Activated CD8-positive, alpha-beta T cell treated with anti-CD3 and anti-CD28 coated beads, Interleukin-2, amount 10 ng/mL, durations not matched to agents 7 days and 5 days (primary cell): ENCODE measurements at regions not wholly inside any gene's neighbourhood (a gene's known extent, or its start where the extent isn't known, plus 50 kb on each side); places are given as distances from the start of the nearest gene placed in this dataset.

ENCODE experiments used
- ATAC-seq: fragments of 150-1000 bp; cut with Tn5 transposase; one replicate; pipeline ENCODE4 v1.10.0; 2021; ENCODE audit warnings: moderate library complexity
- CTCF ChIA-PET: fragments of 350-600 bp; sonication (Branson Sonifier 250); formaldehyde crosslinking; loops from one replicate; lab custom pipeline; 2021; ENCODE audit warnings: antibody characterized with exemption; lab: Charles Lee
- POLR2A ChIA-PET: fragments of 350-600 bp; sonication (Branson Sonifier 250); formaldehyde crosslinking; loops from one replicate; lab custom pipeline; 2021; ENCODE audit warnings: antibody characterized with exemption; lab: Charles Lee
- DNase-seq: peaks from one replicate; pipeline ENCODE4 v3.0.0-alpha.2; 2020
- H3K27ac Mint-ChIP-seq: one replicate; pipeline ENCODE4 v1.8.0; 2021; ENCODE audit warnings: mild to moderate bottlenecking, mixed read lengths
- H3K27me3 Mint-ChIP-seq: one replicate; pipeline ENCODE4 v1.8.0; 2021; ENCODE audit warnings: low read depth, mixed read lengths
- H3K36me3 Mint-ChIP-seq: one replicate; pipeline ENCODE4 v1.8.0; 2021; ENCODE audit warnings: low read depth, mixed read lengths
- H3K4me1 Mint-ChIP-seq: one replicate; pipeline ENCODE4 v1.8.0; 2021; ENCODE audit warnings: low read depth, mixed read lengths
- H3K4me3 Mint-ChIP-seq: one replicate; pipeline ENCODE4 v1.8.0; 2021; ENCODE audit warnings: mild to moderate bottlenecking, mixed read lengths
- H3K9me3 Mint-ChIP-seq: one replicate; pipeline ENCODE4 v1.8.0; 2022; ENCODE audit warnings: mixed read lengths; ENCODE audit not compliant: insufficient read depth

DNA sequence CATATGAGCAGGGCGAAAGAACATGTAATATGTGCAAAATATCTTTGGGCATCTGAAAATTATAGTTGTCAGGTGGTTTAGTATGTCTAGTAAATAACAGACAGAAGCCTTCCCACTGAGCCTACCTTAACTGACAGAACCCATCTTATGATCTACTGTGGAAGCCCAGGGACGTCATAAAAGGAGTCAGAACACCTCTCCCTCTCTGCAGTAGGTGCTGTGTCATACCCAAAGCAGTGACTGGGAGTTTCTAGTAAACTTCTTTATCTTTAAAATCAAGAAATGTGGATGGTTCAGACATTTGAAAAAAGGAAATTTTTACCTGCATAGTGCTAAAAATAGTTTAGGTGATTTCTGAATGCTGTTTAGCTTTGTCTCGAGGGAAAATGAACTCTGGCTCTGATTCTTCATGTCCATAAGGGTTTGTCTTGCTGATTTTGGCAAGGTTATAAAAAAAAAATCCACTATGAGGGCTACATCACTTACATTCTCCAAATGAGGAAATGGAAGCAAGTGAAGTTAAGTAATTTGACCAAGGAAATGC lies 104.0 kb downstream of the NUDT12 start:
- no peak overlapping the region for H3K27ac Mint-ChIP-seq
- POLR2A ChIA-PET, result interaction anchor here (0.6 kb wide), 1 partner anchor 58 kb away, joined by 3 read pairs; no protein-coding TSS in a partner anchor
- CTCF ChIA-PET, result no interaction called here
- H3K36me3 Mint-ChIP-seq, result no peaks in the 10 kb centered on the region
- ATAC-seq (no peak), DNase-seq (no peak)
- H3K9me3 Mint-ChIP-seq, result no peaks in the 10 kb centered on the region
- peaks cover 3% of the 10 kb centered on the region for H3K27me3 Mint-ChIP-seq
- H3K4me1 Mint-ChIP-seq, result no peaks in the 10 kb centered on the region
- no peak overlapping the region for H3K4me3 Mint-ChIP-seq

DNA sequence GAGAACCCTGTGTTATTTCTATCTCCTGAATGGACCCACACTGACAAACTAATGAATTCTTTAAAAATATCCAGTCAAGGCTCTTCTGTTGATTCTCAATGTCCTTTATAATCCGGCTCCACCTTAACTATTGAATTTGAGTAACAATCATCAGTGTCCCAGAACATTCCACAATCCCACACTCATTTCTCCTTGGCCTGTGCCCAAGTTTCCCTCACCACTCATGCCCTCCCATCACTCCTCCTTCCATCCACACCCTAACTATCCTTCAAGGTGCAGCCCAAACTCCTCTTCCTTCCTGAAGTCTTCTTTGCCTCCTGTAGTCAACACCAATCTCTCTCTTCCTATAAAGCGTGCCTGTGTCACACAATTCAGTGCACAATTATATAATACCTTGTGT lies 106.1 kb downstream of the NUDT12 start:
- no peaks in the 10 kb centered on the region for H3K9me3 Mint-ChIP-seq
- POLR2A ChIA-PET, result no interaction called here
- H3K4me3 Mint-ChIP-seq, result no peak overlapping the region
- no peak for ATAC-seq
- peaks cover 3% of the 10 kb centered on the region for H3K27me3 Mint-ChIP-seq
- CTCF ChIA-PET, result no interaction called here
- no peak for DNase-seq
- no peaks in the 10 kb centered on the region for H3K4me1 Mint-ChIP-seq
- H3K36me3 Mint-ChIP-seq, result no peaks in the 10 kb centered on the region
- no peak overlapping the region for H3K27ac Mint-ChIP-seq

DNA sequence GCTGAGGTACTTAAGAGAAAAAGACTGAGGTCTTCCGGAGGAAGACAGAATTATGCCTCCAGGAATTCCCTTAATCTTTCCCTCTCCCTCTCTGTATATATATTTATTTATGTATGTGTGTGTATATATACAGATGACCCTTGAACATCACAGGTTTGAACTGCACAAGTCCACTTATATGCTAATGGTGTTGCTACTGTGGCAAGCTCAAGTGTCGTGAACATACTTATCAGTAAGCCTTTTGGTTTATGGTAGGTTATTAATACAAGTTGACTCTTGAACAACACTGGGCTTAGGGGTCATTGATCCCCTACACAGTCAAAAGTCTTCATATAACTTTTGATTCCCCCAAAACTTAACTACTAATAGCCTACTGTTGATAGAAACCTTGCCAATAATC lies 106.8 kb downstream of the NUDT12 start:
- POLR2A ChIA-PET, result no interaction called here
- H3K4me3 Mint-ChIP-seq, result no peak overlapping the region
- CTCF ChIA-PET, result no interaction called here
- H3K27ac Mint-ChIP-seq, result no peak overlapping the region
- H3K27me3 Mint-ChIP-seq, result peaks cover 3% of the 10 kb centered on the region
- no peaks in the 10 kb centered on the region for H3K36me3 Mint-ChIP-seq
- no peaks in the 10 kb centered on the region for H3K4me1 Mint-ChIP-seq
- ATAC-seq (no peak), DNase-seq (no peak)
- no peaks in the 10 kb centered on the region for H3K9me3 Mint-ChIP-seq

DNA sequence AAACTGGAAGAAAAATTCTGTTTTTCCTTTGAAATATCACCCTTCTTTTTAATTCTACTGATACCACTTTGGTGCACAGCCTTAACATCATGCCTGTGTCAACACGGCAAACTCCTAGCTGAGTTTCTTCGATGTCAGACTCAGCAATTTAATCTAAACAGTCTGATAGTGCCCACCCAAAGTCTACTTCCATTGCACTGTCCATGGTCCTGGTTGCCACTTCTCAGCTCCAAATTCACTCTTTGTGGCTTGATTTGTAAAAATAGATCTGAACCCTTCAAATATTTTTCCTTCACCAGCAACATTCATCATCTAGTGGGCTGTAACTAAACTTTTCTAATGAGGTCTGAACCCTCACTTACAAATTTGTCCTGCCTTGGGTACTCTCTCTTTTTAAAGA lies 107.8 kb downstream of the NUDT12 start:
- CTCF ChIA-PET, result no interaction called here
- peaks cover 3% of the 10 kb centered on the region for H3K27me3 Mint-ChIP-seq
- no peak overlapping the region for H3K4me3 Mint-ChIP-seq
- ATAC-seq, result no peak
- no peaks in the 10 kb centered on the region for H3K4me1 Mint-ChIP-seq
- H3K27ac Mint-ChIP-seq, result no peak overlapping the region
- no peaks in the 10 kb centered on the region for H3K9me3 Mint-ChIP-seq
- DNase-seq, result no peak
- POLR2A ChIA-PET, result no interaction called here
- no peaks in the 10 kb centered on the region for H3K36me3 Mint-ChIP-seq

DNA sequence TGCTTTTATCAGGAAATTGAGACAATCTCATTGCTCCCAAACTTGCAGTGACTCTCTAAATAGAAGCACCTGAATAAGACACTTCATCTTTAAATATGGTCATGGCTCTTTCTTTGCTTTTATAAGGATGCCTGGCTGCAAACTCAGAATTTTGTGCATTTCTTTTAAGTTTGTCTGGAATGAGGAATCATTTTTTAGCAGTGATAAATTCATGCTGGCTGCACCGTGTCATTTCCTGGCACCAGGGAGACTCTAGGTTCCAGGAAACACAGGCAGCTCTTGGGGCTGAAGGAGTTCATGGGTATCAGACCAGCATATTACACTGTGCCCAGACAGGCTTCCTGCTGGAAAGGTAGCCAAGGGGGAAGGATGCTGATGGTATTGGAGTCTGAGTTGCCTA lies 109.9 kb downstream of the NUDT12 start:
- no peaks in the 10 kb centered on the region for H3K36me3 Mint-ChIP-seq
- ChIA-PET CTCF (no interaction called here), POLR2A (no interaction called here)
- ATAC-seq, result no peak
- H3K4me1 Mint-ChIP-seq, result no peaks in the 10 kb centered on the region
- no peak overlapping the region for H3K27ac Mint-ChIP-seq
- no peaks in the 10 kb centered on the region for H3K9me3 Mint-ChIP-seq
- H3K4me3 Mint-ChIP-seq, result no peak overlapping the region
- H3K27me3 Mint-ChIP-seq, result peaks cover 3% of the 10 kb centered on the region
- no peak for DNase-seq

DNA sequence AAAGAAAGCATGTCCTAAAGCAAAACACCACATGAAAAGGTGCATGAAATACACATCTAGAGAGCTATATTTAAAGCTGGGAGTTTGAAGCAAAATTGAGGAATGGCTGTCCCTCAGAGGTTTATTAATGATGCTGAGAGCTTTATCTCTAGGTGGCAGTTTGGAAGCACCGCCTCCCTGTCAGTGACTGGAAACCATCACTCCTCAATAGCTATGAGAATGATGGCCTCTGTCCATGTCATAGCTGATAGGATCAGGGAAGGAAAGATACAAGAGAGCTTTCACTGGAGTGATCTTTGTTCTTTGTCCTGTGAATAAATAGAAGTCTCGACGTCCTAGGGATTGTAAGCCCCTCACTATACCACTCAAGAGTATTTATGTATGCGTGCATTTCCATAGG lies 110.5 kb downstream of the NUDT12 start:
- POLR2A ChIA-PET, result no interaction called here
- H3K36me3 Mint-ChIP-seq, result no peaks in the 10 kb centered on the region
- DNase-seq (no peak), ATAC-seq (no peak)
- CTCF ChIA-PET, result no interaction called here
- H3K4me3 Mint-ChIP-seq, result no peak overlapping the region
- H3K9me3 Mint-ChIP-seq, result no peaks in the 10 kb centered on the region
- no peak overlapping the region for H3K27ac Mint-ChIP-seq
- no peaks in the 10 kb centered on the region for H3K4me1 Mint-ChIP-seq
- peaks cover 3% of the 10 kb centered on the region for H3K27me3 Mint-ChIP-seq

DNA sequence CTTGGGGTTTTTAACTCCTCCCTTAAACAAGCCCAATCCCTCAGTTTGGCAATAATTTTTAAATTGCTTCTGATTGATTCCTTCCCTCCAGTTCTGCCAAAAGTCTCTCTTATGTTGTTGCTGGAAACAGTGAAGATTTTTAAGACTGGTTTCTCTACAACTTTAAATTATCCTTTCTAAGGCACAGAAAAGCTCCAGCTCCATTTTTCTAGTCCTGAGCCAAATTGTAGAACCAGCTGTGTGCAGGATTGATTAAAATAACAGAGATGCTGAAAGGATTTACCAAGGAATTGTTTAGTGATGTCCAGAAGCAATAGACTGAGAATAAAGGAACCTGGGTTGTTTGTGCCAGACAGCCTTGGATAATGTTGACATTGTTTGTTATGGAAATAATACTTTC lies 111.3 kb downstream of the NUDT12 start:
- Mint-ChIP-seq H3K4me3 (no peak overlapping the region), H3K9me3 (no peaks in the 10 kb centered on the region), H3K27ac (no peak overlapping the region), H3K27me3 (no peaks in the 10 kb centered on the region), H3K4me1 (no peaks in the 10 kb centered on the region), H3K36me3 (no peaks in the 10 kb centered on the region)
- ChIA-PET POLR2A (no interaction called here), CTCF (no interaction called here)
- ATAC-seq (no peak), DNase-seq (no peak)

DNA sequence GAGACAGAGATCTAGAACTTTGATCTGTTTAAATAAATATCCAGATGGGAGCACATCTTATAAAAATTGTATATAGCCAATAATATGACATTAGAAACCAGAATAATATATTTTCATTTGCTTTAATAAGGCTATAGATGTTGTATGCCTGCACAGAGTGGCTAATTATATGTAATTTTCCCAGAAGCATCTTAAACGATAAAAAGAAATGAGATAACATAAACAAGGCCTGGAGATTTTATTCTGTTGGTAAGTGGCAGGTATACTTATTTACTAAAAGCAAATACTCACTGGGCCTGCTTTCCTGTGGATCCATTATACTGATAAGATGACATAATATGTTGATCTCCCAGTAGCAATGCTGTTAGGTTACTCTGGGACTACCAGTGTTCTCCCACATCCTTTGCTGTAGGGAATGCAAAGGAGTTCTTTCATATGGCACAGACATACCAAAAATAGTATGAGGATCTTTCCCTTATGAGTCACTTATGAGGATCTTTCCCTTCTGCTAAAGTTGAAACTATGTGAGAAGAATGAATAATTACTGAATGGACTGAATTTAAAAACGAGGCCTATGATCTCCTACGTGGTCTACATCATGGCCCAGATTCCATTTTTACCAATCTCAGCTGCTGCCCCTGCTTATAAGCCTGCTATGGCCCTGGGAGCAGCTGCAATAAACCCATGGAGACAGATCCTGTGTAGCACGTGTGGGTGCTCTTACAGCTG lies 112.1 kb downstream of the NUDT12 start:
- ChIA-PET CTCF (no interaction called here), POLR2A (no interaction called here)
- Mint-ChIP-seq H3K9me3 (no peaks in the 10 kb centered on the region), H3K36me3 (no peaks in the 10 kb centered on the region), H3K27me3 (no peaks in the 10 kb centered on the region), H3K4me1 (no peaks in the 10 kb centered on the region), H3K4me3 (no peak overlapping the region), H3K27ac (no peak overlapping the region)
- ATAC-seq, result no peak
- no peak for DNase-seq

DNA sequence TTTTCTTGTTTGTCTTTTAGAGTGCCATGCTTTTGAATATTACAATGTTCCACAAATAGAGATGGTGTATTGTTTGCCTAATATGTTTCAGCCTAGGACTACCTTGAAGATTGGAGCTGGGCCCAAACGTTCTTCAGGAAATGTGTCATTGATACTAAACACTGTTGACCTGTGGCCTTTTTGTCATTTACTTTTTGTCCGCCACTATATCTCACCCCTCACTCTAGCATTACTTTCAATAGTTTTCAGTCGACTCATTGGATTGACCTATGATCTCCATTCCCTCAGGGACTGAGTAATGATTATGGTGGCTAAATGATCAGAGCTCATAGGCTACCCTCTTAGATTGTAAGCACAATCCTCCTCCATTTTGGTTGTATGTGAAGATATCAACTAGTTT lies 115.8 kb downstream of the NUDT12 start:
- ChIA-PET CTCF (no interaction called here), POLR2A (no interaction called here)
- no peaks in the 10 kb centered on the region for H3K4me1 Mint-ChIP-seq
- H3K36me3 Mint-ChIP-seq, result no peaks in the 10 kb centered on the region
- no peak for ATAC-seq
- H3K27me3 Mint-ChIP-seq, result no peaks in the 10 kb centered on the region
- H3K4me3 Mint-ChIP-seq, result no peak overlapping the region
- H3K9me3 Mint-ChIP-seq, result no peaks in the 10 kb centered on the region
- no peak overlapping the region for H3K27ac Mint-ChIP-seq
- DNase-seq, result no peak

DNA sequence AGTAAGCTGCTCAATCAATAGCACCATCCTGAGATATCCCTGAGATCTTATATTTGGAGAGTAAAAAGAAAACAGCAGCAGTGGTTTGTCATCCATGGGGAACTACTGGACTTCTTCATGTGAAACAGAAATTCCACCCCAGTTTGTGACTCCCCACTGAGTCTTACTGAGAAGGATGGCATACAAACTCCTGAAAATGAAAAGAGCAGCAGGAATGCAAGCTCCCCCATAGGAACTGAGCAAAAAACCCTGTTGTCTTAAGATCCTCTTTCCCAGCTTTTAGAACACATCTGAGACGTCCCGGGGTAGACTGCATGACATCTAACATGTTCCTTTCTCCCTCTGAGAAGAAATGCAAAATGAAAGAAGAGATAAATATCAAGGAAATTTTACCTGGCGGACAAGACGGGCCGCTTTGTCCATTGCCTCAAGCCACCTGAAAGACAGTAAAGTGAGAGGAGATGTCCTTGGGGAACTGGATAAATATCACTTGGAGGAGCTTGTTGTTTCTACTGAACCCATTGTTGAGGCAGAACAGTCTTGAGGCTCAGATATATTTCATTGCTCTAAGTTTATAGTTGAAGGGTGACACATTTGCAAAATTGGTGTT lies 117.1 kb downstream of the NUDT12 start:
- Mint-ChIP-seq H3K27me3 (no peaks in the 10 kb centered on the region), H3K27ac (no peak overlapping the region), H3K4me3 (no peak overlapping the region), H3K9me3 (no peaks in the 10 kb centered on the region), H3K4me1 (no peaks in the 10 kb centered on the region), H3K36me3 (no peaks in the 10 kb centered on the region)
- no peak for DNase-seq
- ChIA-PET POLR2A (no interaction called here), CTCF (no interaction called here)
- no peak for ATAC-seq

DNA sequence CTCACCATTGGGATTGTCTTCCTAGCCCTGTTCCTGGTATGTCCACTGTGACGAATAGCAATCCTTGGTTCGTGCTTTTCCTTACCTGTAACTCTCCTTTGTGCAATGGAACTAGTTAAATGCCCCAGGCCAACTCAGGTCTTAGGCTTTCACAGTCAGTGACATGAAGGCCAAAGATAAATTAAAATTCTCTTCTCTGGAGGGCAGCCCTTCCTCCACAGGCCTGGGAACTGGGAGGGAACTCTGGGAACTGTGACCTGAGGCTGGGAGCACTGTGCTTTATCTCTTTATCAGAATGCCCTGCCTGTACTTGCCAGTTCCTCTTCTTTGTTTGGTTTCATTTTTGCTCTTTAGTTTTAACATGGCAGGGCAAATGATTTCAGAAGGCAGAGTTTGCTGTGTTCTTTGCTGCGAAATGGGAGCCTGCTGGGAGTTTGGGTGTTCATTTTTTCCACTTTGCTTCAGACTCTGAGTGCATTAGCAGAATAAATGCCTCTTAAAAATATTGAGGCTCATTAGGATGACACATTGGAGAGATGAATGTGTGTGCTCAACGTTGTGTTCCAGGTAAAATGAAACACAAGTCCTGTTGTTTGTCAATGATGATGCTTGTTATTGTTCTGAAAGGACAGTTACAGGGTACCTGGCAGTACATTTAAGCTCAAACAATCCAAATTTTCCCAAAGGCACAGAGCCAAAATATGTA lies 118.1 kb downstream of the NUDT12 start:
- ATAC-seq, result no peak
- Mint-ChIP-seq H3K27me3 (no peaks in the 10 kb centered on the region), H3K4me3 (no peak overlapping the region), H3K9me3 (peaks cover 4% of the 10 kb centered on the region), H3K27ac (no peak overlapping the region), H3K36me3 (no peaks in the 10 kb centered on the region), H3K4me1 (no peaks in the 10 kb centered on the region)
- CTCF ChIA-PET, result no interaction called here
- POLR2A ChIA-PET, result no interaction called here
- DNase-seq, result no peak

DNA sequence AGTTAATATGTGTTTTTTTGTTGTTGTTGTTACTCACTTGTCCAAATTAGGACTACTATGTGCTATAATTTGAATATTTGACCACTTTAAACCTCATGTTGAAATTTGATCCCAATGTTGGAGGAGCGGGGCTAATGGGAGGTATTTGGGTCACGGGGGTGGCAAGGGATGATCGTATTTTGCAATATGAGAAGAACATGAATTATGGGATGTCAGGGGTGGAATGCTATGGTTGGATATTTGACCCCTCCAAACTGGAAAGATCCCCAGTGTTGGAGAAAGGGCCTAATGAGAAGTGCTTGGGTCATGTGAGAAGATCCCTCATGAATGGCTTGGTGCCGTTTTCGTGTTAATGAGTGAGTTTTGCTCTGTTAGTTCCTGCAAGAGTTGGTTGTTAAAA lies 119.8 kb downstream of the NUDT12 start:
- ChIA-PET POLR2A (no interaction called here), CTCF (no interaction called here)
- H3K4me3 Mint-ChIP-seq, result no peak overlapping the region
- no peaks in the 10 kb centered on the region for H3K4me1 Mint-ChIP-seq
- DNase-seq (no peak), ATAC-seq (no peak)
- peaks cover 7% of the 10 kb centered on the region for H3K9me3 Mint-ChIP-seq
- no peak overlapping the region for H3K27ac Mint-ChIP-seq
- H3K27me3 Mint-ChIP-seq, result no peaks in the 10 kb centered on the region
- H3K36me3 Mint-ChIP-seq, result no peaks in the 10 kb centered on the region
